HFF-Myc (cell line): ENCODE measurements at regions not wholly inside any gene's neighbourhood (a gene's known extent, or its start where the extent isn't known, plus 50 kb on each side); places are given as distances from the start of the nearest gene placed in this dataset.

Source experiments
- DNase-seq: peaks from one replicate; pipeline ENCODE4 v3.0.0-alpha.2; 2011; ENCODE audit warnings: low read depth; ENCODE audit errors: extremely low read depth
- H3K4me3 ChIP-seq: replicated peaks from 2 replicates; pipeline ENCODE4 v1.5.1; 2011; ENCODE audit warnings: low read depth, mild to moderate bottlenecking, control low read depth, low read length
- CTCF ChIP-seq: IDR thresholded peaks from 2 replicates; pipeline ENCODE4 v1.5.1; 2012; ENCODE audit warnings: mild to moderate bottlenecking, low read depth, low read length, control low read depth; ENCODE audit errors: missing control alignments

- no peak for DNase-seq
- no peak for TF ChIP-seq CTCF
Measured at GRCh38 chr14:99347561-99347960, 75.6 kb upstream of the BCL11B start.

GRCh38 chr14:99346470-99347080 is 74.6 kb upstream of the BCL11B start:
- DNase-seq: no peak
- TF ChIP-seq CTCF: no peak
- H3K4me3 ChIP-seq: no peak overlapping the region

More at GRCh38 chr14:99347561-99347960, 75.6 kb upstream of the BCL11B start:
- no peak overlapping the region for H3K4me3 ChIP-seq

GRCh38 chr14:99345472-99345871 is 73.5 kb upstream of the BCL11B start:
- H3K4me3 ChIP-seq: no peak overlapping the region
- no peak for TF ChIP-seq CTCF
- DNase-seq: no peak

- no peak for DNase-seq
- no peak overlapping the region for H3K4me3 ChIP-seq
- TF ChIP-seq CTCF: no peak
Measured at GRCh38 chr14:99344051-99344758, 72.2 kb upstream of the BCL11B start.

GRCh38 chr14:99342906-99343305 is 70.9 kb upstream of the BCL11B start:
- no peak for TF ChIP-seq CTCF
- DNase-seq: no peak

GRCh38 chr14:99342204-99342603 is 70.2 kb upstream of the BCL11B start:
- no peak for DNase-seq
- TF ChIP-seq CTCF: no peak
- no peak overlapping the region for H3K4me3 ChIP-seq

More at GRCh38 chr14:99342906-99343305, 70.9 kb upstream of the BCL11B start:
- H3K4me3 ChIP-seq: no peak overlapping the region
